PC-9 (cell line): ENCODE measurements at regions not wholly inside any gene's neighbourhood (a gene's known extent, or its start where the extent isn't known, plus 50 kb on each side); places are given as distances from the start of the nearest gene placed in this dataset.

Experiments
- BruUV-seq: library from RNA; stranded (reverse); fragments of 400-500 nt; replicated peaks from 2 replicates; lab custom pipeline; 2021; lab: Mats Ljungman, UMichigan
- CTCF ChIA-PET: fragments of 300-600 bp; sonication (Branson Sonifier 250); formaldehyde crosslinking; loops from one replicate; lab custom pipeline; 2022; ENCODE audit warnings: antibody characterized with exemption; lab: Charles Lee
- POLR2A ChIA-PET: fragments of 300-600 bp; sonication (Branson Sonifier 250); formaldehyde crosslinking; loops from one replicate; lab custom pipeline; 2022; ENCODE audit warnings: antibody characterized with exemption; ENCODE audit not compliant: unreplicated experiment; lab: Charles Lee
- DNase-seq, 2 experiments: peaks; one replicate each; pipeline versions ENCODE4 v3.0.0 to v3.0.0-alpha.2; 2015 to 2022; ENCODE audit warnings: mixed read lengths in 1 of 2
- H2AFZ ChIP-seq: fragments of 200-600 bp; sonication (generic); 2 replicates; pipeline ENCODE4 v1.8.1; 2017; ENCODE audit warnings: antibody characterized with exemption
- H3F3A ChIP-seq: fragments of 200-600 bp; sonication (generic); 2 replicates; pipeline ENCODE4 v1.8.1; 2017; ENCODE audit warnings: antibody characterized with exemption, mild to moderate bottlenecking, low read depth; ENCODE audit not compliant: insufficient read depth
- H3K27ac ChIP-seq: fragments of 200-600 bp; sonication (generic); 2 replicates; pipeline ENCODE4 v1.6.1; 2016; ENCODE audit warnings: mixed run types
- H3K27me3 ChIP-seq: fragments of 200-600 bp; sonication (generic); 2 replicates; pipeline ENCODE4 v1.6.1; 2016; ENCODE audit warnings: low read depth, mixed run types; ENCODE audit not compliant: insufficient read depth
- H3K36me3 ChIP-seq: fragments of 200-600 bp; sonication (generic); 2 replicates; pipeline ENCODE4 v1.6.1; 2016; ENCODE audit warnings: low read depth, mixed run types
- H3K4me1 ChIP-seq: fragments of 200-600 bp; sonication (generic); replicated peaks from 2 replicates; pipeline ENCODE4 v1.6.1; 2016; ENCODE audit warnings: mixed run types; ENCODE audit not compliant: insufficient read depth
- H3K4me2 ChIP-seq: fragments of 200-600 bp; sonication (generic); 2 replicates; pipeline ENCODE4 v1.6.1; 2017; ENCODE audit warnings: mixed run types
- H3K4me3 ChIP-seq: fragments of 200-600 bp; sonication (generic); 2 replicates; pipeline ENCODE4 v1.6.1; 2016; ENCODE audit warnings: mixed run types
- H3K79me2 ChIP-seq: fragments of 200-600 bp; sonication (generic); 2 replicates; pipeline ENCODE4 v1.6.1; 2017; ENCODE audit warnings: low read depth, mixed run types
- H3K9me2 ChIP-seq: fragments of 200-600 bp; sonication (generic); 2 replicates; pipeline ENCODE4 v1.8.1; 2017; ENCODE audit warnings: mild to moderate bottlenecking; ENCODE audit not compliant: insufficient read depth
- H3K9me3 ChIP-seq: fragments of 200-600 bp; sonication (generic); 2 replicates; pipeline ENCODE4 v1.8.1; 2016; ENCODE audit warnings: low read depth; ENCODE audit not compliant: insufficient read depth
- H4K20me1 ChIP-seq: fragments of 200-600 bp; sonication (generic); 2 replicates; pipeline ENCODE4 v1.8.1; 2017; ENCODE audit not compliant: insufficient read depth
- EZH2 ChIP-seq: fragments of 200-600 bp; sonication (generic); IDR thresholded peaks from 2 replicates; pipeline ENCODE4 v1.8.0; 2017; ENCODE audit warnings: antibody characterized with exemption, low read depth
- intact Hi-C: fragments of 100-400 bp; cut with micrococcal nuclease; formaldehyde crosslinking; loops from one replicate; pipeline ENCODE4 v1.10.0; 2022; ENCODE audit not compliant: unreplicated experiment
- TF ChIP-seq, protein P1 (sequence below): fragments of 200-600 bp; sonication (generic); conservative IDR thresholded peaks from 2 replicates; pipeline ENCODE4 v1.6.1; 2017; ENCODE audit warnings: mixed run types, antibody characterized with exemption, mild to moderate bottlenecking, moderate library complexity

DNA sequence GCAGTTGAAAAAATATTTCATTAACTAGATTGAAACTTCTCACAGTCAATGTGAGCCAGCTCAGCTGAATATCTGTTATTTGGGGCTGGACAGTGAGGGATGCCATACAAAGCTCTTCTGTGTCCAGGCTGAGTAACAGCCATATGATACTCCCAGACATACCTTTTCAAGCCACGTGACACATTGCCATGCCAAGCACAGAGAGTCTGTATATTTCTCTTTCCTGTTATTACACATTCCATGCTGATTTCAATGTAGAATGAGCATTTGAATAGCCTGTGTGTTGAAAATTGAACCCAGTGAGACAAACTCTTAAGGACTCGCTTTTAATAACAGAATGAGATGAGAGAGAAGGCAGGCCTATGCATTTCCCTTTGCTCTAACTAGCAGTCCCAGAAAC is 334.7 kb upstream of the RASGRP1 start:
- H3F3A ChIP-seq = no peaks in the 10 kb centered on the region
- H4K20me1 ChIP-seq = no peaks in the 10 kb centered on the region
- intact Hi-C loops = no loop called here
- H3K27me3 ChIP-seq = no peaks in the 10 kb centered on the region
- POLR2A ChIA-PET = no interaction called here
- no peaks in the 10 kb centered on the region for H3K36me3 ChIP-seq
- no peak overlapping the region for H3K4me3 ChIP-seq
- H2AFZ ChIP-seq = no peak overlapping the region
- H3K27ac ChIP-seq = no peak overlapping the region
- H3K79me2 ChIP-seq = no peaks in the 10 kb centered on the region
- no peak overlapping the region for H3K4me2 ChIP-seq
- H3K9me3 ChIP-seq = no peaks in the 10 kb centered on the region
- H3K4me1 ChIP-seq = peaks cover 10% of the 10 kb centered on the region; the same call in 1 of the 2 replicates
- no peak for DNase-seq
- BruUV-seq = no TSS peak
- no peaks in the 10 kb centered on the region for H3K9me2 ChIP-seq
- TF ChIP-seq, protein P1, sequence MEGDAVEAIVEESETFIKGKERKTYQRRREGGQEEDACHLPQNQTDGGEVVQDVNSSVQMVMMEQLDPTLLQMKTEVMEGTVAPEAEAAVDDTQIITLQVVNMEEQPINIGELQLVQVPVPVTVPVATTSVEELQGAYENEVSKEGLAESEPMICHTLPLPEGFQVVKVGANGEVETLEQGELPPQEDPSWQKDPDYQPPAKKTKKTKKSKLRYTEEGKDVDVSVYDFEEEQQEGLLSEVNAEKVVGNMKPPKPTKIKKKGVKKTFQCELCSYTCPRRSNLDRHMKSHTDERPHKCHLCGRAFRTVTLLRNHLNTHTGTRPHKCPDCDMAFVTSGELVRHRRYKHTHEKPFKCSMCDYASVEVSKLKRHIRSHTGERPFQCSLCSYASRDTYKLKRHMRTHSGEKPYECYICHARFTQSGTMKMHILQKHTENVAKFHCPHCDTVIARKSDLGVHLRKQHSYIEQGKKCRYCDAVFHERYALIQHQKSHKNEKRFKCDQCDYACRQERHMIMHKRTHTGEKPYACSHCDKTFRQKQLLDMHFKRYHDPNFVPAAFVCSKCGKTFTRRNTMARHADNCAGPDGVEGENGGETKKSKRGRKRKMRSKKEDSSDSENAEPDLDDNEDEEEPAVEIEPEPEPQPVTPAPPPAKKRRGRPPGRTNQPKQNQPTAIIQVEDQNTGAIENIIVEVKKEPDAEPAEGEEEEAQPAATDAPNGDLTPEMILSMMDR = no peak
- TF ChIP-seq EZH2 = no peak
- CTCF ChIA-PET = no interaction called here

DNA sequence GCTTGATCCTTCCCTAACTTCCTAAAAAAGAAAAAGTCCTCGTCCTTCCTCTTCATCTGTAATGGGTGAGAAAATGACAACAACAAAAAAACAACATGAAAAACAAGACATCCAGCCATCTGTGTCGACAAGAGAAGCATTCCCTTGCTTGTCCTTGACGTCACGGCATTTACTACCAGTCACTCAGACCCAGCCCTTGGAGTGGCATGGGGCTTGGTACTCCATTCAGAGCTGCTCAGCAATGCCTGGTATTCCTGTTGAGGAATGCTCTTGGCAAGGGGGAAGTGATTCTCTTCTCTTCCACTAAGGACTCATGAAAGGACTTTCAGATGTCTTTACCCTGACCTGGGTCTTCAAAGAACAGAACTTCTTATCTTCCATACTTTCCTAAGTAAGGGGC is 339.7 kb upstream of the RASGRP1 start:
- Histone ChIP-seq H3K79me2 (no peaks in the 10 kb centered on the region), H2AFZ (no peak overlapping the region), H3K9me2 (no peaks in the 10 kb centered on the region), H3K9me3 (no peaks in the 10 kb centered on the region), H3K4me1 (no peaks in the 10 kb centered on the region), H3K4me3 (no peak overlapping the region), H3K27me3 (no peaks in the 10 kb centered on the region), H3K4me2 (no peak overlapping the region), H3K36me3 (no peaks in the 10 kb centered on the region), H3F3A (no peaks in the 10 kb centered on the region), H3K27ac (no peak overlapping the region), H4K20me1 (no peaks in the 10 kb centered on the region)
- intact Hi-C loops = no loop called here
- ChIA-PET CTCF (interaction anchor here (0.6 kb wide), 1 partner anchor 105 kb away, joined by 4 read pairs; no protein-coding TSS in a partner anchor), POLR2A (no interaction called here)
- no peak for TF ChIP-seq EZH2
- TF ChIP-seq, protein P1 = no peak
- BruUV-seq = no TSS peak
- no peak for DNase-seq

DNA sequence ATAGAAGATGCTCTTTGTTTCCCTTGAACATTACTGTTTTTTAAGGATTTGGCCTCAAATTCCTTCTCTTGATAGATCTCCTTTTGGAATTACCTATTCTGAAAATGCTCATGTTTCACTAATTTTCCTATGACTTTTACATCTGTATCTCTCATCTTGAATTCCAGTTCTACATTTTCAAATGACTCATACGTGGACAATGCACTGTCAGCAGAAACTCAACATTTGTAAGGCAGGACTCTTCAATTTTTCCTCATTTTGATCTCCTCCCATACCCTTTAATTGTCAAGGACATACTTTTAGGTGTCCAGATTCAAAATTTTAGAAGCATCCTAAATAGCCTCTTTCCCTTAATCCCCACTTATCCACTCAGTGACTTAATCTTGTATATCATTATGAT is 341.0 kb upstream of the RASGRP1 start:
- intact Hi-C loops = no loop called here
- no TSS peak for BruUV-seq
- Histone ChIP-seq H3K4me2 (no peak overlapping the region), H2AFZ (no peak overlapping the region), H3K36me3 (no peaks in the 10 kb centered on the region), H3K79me2 (no peaks in the 10 kb centered on the region; the same call in 1 of the 2 replicates), H3K27me3 (no peaks in the 10 kb centered on the region), H3K4me1 (no peaks in the 10 kb centered on the region), H4K20me1 (no peaks in the 10 kb centered on the region), H3K4me3 (no peak overlapping the region), H3K27ac (no peak overlapping the region), H3F3A (no peaks in the 10 kb centered on the region), H3K9me3 (no peaks in the 10 kb centered on the region), H3K9me2 (no peaks in the 10 kb centered on the region)
- DNase-seq = no peak
- ChIA-PET CTCF (no interaction called here), POLR2A (no interaction called here)
- TF ChIP-seq, protein P1 = no peak
- no peak for TF ChIP-seq EZH2
